Esophagus muscularis mucosa (tissue), 4 donors: ENCODE measurements at regions not wholly inside any gene's neighbourhood (a gene's known extent, or its start where the extent isn't known, plus 50 kb on each side); places are given as distances from the start of the nearest gene placed in this dataset.

Source experiments
- CTCF ChIP-seq, 3 experiments: fragments of 200-600 bp in 2 of 3; fragments of 450-650 bp in 1 of 3; sonication (generic) in 2 of 3; IDR thresholded peaks; one replicate each; pipeline ENCODE4 v1.5.1; 2017 to 2019; ENCODE audit warnings: antibody characterized with exemption in 3 of 3, mild to moderate bottlenecking in 2 of 3, moderate library complexity in 1 of 3
- EP300 ChIP-seq: sonication (generic); formaldehyde crosslinking; IDR thresholded peaks from one replicate; pipeline ENCODE4 v1.6.1; 2017; ENCODE audit warnings: antibody characterized with exemption
- POLR2AphosphoS5 ChIP-seq, 2 donors: sonication (generic); formaldehyde crosslinking; IDR thresholded peaks; one replicate each; pipeline ENCODE4 v1.6.1; 2017; ENCODE audit warnings: antibody characterized with exemption in 2 of 2

DNA sequence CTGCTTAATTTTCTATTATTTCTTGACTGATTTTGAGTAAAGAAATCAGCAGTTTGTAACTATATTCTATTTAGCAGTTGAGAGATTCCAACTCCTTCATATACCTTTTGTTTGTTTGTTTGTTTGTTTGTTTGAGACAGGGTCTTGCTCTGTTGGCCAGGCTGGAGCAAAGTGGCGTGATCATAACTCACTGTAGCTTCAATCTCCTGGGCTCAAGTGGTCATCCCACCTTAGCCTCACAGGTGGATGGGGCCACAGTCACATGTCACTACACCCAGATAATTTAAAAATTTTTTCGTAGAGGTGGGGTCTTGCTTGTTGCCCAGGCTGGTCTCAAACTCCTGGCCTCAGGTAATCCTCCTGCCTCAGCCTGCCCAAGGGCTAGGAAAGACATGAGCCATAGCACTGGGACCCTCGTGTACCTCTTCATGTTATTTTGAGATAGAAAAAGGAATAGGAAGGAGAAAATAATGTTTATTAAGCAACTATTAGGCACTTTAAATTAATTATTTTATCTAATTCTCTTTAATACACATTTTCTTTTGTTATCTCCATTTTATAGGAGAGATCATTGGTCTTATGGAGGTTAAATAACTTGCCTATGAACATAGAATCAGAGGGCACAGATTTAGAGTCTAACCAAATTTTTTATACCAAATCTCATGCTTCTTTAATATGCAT is 133.0 kb downstream of the ZNF608 start:
- no peak for TF ChIP-seq EP300
- no peak for TF ChIP-seq CTCF (IDR thresholded peaks at IDR 0.05)
- TF ChIP-seq POLR2AphosphoS5 (IDR thresholded peaks at IDR 0.05): no peak
